ENCODE measurements at regions not wholly inside any gene's neighbourhood (a gene's known extent, or its start where the extent isn't known, plus 50 kb on each side); places are given as distances from the start of the nearest gene placed in this dataset.

GRCh38 chr10:33012306-33012705 lies 54.3 kb upstream of the ITGB1 start:
- H4K20me1 ChIP-seq (ENCODE audit: insufficient read depth, low read length), result no peaks in the 10 kb centered on the region
- H2AK9ac ChIP-seq (replicated peaks; ENCODE audit: low read depth, low read length, poor library complexity), result no peak overlapping the region
- H4K5ac ChIP-seq (ENCODE audit: low read depth, low read length), result no peak overlapping the region
- H3K4me3 ChIP-seq (ENCODE audit: insufficient read depth, low read depth, low read length), result no peak overlapping the region
- H3K4me2 ChIP-seq (ENCODE audit: low read depth, low read length), result no peak overlapping the region
- no peak overlapping the region for H2BK15ac ChIP-seq (ENCODE audit: low read depth, low read length)
- no peak overlapping the region for H4K8ac ChIP-seq (ENCODE audit: low read depth in 2 of 2, low read length in 2 of 2)
- H3K56ac ChIP-seq (ENCODE audit: extremely low read depth, insufficient read depth, low read length), result no peak overlapping the region
- H3K36me3 ChIP-seq (ENCODE audit: control insufficient read depth, insufficient read depth, low read length), result no peaks in the 10 kb centered on the region
- WGBS, 2 experiments (ENCODE audit: extremely low coverage in 2 of 2, insufficient read length in 1 of 2), result no CpG with 5 or more reads among the region's 5 CpGs
- DNase-seq (no peak), ATAC-seq (ENCODE audit: low read depth) (no peak)
- H3K23ac ChIP-seq (ENCODE audit: low read depth, low read length), result no peak overlapping the region
- peaks cover 11% of the 10 kb centered on the region for H3K9me1 ChIP-seq (ENCODE audit: insufficient read depth, low read length)
- H3K9ac ChIP-seq (ENCODE audit: low read depth, low read length), result no peak overlapping the region
- peak overlapping the region; percentile 26; the same call in 1 of the 2 replicates for H3K18ac ChIP-seq (ENCODE audit: low read depth, low read length)
- no peak overlapping the region; the same call in 1 of the 2 replicates for H3K14ac ChIP-seq (replicated peaks; ENCODE audit: low read depth, low read length)
- intact Hi-C loops (cut with micrococcal nuclease), result loop anchor here (10.0 kb wide), 2 partner anchors 102 to 292 kb away; no protein-coding TSS in a partner anchor
- POLR2A ChIA-PET (ENCODE audit: unreplicated experiment), result no interaction called here
- H3K79me1 ChIP-seq (ENCODE audit: low read depth in 1 of 2, low read length in 2 of 2), result peaks cover 3 to 8% of the 10 kb centered on the region in 2 experiments; a peak in 2 of 4 replicates
- peak overlapping the region; percentile 11; the same call in 1 of the 2 replicates for H2AK5ac ChIP-seq (ENCODE audit: low read depth, low read length)
- 0 out of 2 replicates have a peak overlapping the region, but pooled peaks have one; percentile 11 for H2BK20ac ChIP-seq (ENCODE audit: low read depth, low read length)
- no peak overlapping the region; the same call in 1 of the 2 replicates for H4K91ac ChIP-seq (ENCODE audit: insufficient read depth, low read depth, low read length)
- 0 out of 2 replicates have a peak overlapping the region, but pooled peaks have one; percentile 53 for H2BK120ac ChIP-seq (ENCODE audit: low read depth, low read length)
- no peak overlapping the region for H2BK5ac ChIP-seq (ENCODE audit: low read depth, low read length, poor library complexity, severe bottlenecking)
- TF ChIP-seq MXI1 (IDR thresholded peaks at IDR 0.05; ENCODE audit: borderline replicate concordance, low read depth, low read length), result no peak
- TF ChIP-seq MAZ (IDR thresholded peaks at IDR 0.05; ENCODE audit: borderline replicate concordance, low read depth, low read length), result no peak
- no peak for TF ChIP-seq RCOR1 (IDR thresholded peaks at IDR 0.05; ENCODE audit: insufficient replicate concordance, low read length)
- no peak for TF ChIP-seq RAD21 (IDR thresholded peaks at IDR 0.05; ENCODE audit: low read length)
- no peak for TF ChIP-seq NFE2L2 (IDR thresholded peaks at IDR 0.05; ENCODE audit: low read depth, low read length)
- in situ Hi-C loops (cut with MboI; ENCODE audit: low sequenced_read_pairs), result loop anchor here (10.0 kb wide), 2 partner anchors 112 to 142 kb away; no protein-coding TSS in a partner anchor
- H2AFZ ChIP-seq (replicated peaks; ENCODE audit: low read length, poor library complexity), result no peak overlapping the region
- no peaks in the 10 kb centered on the region for H3K9me3 ChIP-seq (ENCODE audit: control insufficient read depth, insufficient read depth, low read length)
- 0 out of 2 replicates have a peak overlapping the region, but pooled peaks have one; percentile 32 for H3K4ac ChIP-seq (ENCODE audit: low read depth, low read length)
- BruUV-seq (replicated peaks), result no TSS peak
- H3K4me1 ChIP-seq (ENCODE audit: control insufficient read depth, insufficient read depth, low read length), result peaks cover 12% of the 10 kb centered on the region
- dilution Hi-C loops (cut with HindIII; ENCODE audit: low sequenced_read_pairs, unreplicated experiment), result no loop called here
- H3K27ac ChIP-seq (ENCODE audit: insufficient read depth, low read length), result no peak overlapping the region
- no peaks in the 10 kb centered on the region for H3K27me3 ChIP-seq (ENCODE audit: control insufficient read depth, insufficient read depth, low read length)
- CTCF ChIA-PET, result no interaction called here
